G401 (cell line): ENCODE measurements at regions not wholly inside any gene's neighbourhood (a gene's known extent, or its start where the extent isn't known, plus 50 kb on each side); places are given as distances from the start of the nearest gene placed in this dataset.

Experiments used
- DNase-seq: peaks from one replicate; pipeline ENCODE4 v3.0.0-alpha.2; 2015; ENCODE audit warnings: low spot score
- in situ Hi-C: cut with HindIII; loops from 2 replicates; pipeline ENCODE4 v1.10.0; 2016; ENCODE audit warnings: low sequenced_read_pairs, mixed read lengths

GRCh38 chr6:23301556-23301955, 732.2 kb downstream of the HDGFL1 start:
- DNase-seq, result no peak
- in situ Hi-C loops, result no loop called here

DNA sequence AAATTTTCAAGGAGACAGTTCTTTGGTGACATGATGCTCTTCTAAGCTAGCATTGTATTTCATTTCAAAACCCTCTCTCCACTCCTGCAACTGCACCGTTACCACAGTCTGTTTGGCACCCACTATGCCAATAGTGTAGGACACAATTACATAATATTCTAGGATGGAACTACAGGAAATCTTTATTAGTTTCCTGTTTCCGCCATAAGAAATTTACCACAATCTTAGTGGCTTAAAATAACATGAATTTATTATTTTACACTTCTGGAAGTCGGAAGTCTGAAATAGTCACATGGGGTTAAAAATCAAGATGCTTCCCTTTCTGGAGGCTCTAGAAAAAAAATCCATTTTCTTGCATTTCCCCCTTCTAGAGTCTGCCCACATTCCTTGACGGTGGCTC, 733.1 kb downstream of the HDGFL1 start:
- no peak for DNase-seq
- in situ Hi-C loops, result no loop called here

- in situ Hi-C loops, result no loop called here
- DNase-seq, result no peak
These were observed 736.1 kb downstream of the HDGFL1 start for GRCh38 chr6:23305325-23305943.

DNA sequence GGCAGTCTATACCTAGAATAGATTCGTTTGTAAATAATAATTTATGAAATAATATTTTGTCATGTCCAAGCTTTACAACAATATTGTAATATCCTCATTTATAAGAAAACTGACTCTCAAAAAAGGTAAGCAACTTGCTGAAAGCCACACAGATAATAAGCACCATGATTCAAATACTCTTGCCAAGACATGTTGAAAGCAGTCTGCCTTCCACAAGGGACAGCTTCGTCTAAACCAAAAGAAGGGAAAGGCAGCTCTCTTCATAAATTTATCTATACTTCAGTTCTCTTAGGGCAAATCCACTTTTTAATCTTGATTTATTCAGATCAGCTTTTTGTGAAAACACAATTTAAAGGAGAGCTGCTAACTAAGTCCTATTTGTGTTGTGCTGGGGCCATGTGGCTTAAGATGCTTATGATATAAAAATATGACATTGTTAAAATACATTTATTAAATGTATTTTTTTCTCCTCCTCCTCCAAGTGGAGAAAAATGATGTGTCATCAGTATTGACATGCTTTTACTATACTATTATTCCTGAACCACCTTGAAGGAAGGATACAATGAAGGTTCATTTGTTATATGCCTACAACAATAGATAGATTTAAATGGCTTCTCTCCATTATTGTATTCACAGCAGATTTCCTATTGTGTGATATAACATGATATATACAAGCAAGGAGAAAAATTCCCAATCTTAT, 737.0 kb downstream of the HDGFL1 start:
- DNase-seq, result no peak
- in situ Hi-C loops, result no loop called here

GRCh38 chr6:23307516-23307915, 738.1 kb downstream of the HDGFL1 start:
- no peak for DNase-seq
- in situ Hi-C loops, result no loop called here

DNA sequence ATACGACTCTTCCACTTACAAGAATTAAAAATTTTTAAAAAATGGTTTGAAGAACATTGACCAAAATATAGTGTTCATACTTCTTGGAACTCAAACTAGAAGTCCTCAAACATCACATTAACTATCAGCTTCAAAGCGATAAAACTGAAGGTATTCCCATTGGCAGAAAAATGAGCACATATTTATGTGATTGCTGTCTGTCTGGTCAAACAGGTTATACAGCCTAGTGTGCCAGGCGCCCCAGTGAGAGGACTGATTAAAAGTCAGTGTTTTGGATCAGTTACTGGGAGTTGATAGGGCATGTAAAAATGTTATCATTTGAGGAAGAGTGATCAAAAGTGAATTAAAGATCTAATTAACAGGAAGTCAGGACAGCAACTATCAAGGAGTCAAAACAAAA, 738.8 kb downstream of the HDGFL1 start:
- DNase-seq, result no peak
- in situ Hi-C loops, result no loop called here

DNA sequence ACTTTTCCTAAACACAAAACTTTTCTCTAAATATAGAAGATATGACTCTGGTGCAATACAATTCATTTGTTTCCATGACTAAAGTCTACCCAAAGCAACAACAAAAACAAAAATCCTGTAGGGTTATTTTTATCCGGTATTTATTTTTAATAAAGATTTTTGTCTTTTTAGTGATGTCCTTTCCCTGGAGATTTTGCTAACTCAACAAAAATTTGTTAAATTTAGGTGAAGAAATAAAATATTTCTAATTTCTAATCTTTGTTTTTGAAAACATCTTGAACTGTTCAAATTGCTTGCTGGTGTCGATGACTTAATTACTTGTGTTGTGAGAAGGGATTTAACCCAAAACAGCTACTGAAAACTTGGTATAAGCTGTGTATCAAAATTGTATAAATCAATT, 741.8 kb downstream of the HDGFL1 start:
- in situ Hi-C loops, result no loop called here
- DNase-seq, result no peak

DNA sequence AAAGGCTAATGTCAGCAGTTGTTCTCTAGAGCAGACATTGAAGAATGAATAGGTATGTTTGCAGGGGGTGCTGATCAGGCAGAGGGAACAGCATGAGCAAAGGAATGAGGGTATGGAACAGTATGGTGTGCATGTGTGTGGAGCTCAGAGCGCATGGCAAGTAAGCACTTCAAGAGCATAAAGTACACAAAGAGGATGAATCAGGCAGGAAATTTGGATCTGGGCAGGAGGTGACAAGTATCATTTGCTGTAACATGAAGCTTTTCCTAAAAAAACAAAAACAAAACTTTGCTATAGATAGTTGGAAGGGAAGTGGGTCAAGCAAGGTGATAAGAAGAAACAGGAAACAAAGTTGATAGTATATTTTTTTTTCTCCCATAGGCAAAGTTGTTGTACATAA, 746.8 kb downstream of the HDGFL1 start:
- no peak for DNase-seq
- in situ Hi-C loops, result no loop called here

DNA sequence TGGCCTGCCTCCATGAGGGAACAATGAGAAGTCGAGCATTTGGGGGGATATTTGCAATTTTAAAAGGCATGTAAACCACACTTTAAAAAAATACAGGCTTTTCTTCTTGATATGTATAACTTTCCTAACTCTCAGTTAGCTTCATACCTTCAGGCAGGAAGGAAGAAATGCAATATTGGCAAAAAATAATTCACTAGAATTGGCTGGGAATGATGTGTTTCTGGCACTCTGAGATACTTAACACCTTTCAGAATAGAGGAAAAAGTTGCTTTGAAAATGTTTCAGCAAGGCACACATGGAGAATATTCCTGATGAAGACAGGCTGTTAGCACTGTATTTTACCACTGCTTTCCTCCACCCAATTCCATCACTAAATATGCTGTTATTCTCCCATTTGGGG, 747.6 kb downstream of the HDGFL1 start:
- in situ Hi-C loops, result no loop called here
- DNase-seq, result no peak

DNA sequence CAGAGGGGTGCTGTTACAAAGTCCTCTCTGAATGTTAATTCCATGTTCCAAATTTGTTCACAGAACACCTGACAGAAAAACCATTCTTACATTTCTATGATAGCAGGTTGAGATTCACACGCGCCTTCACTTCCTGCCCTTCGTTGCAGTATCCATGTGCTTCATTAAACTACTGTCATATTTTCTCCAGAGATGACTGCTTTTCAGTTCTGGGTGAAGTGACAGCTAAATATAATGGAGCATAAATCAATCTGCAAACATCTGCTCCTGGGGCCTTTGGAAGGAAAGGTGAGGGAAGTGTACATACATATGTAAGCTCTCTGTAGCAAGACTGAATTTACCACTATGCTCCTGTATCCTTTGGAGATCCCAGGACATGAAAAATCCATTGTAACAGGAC, 750.2 kb downstream of the HDGFL1 start:
- DNase-seq, result no peak
- in situ Hi-C loops, result no loop called here

- no peak for DNase-seq
- in situ Hi-C loops, result no loop called here
These were observed 751.2 kb downstream of the HDGFL1 start for GRCh38 chr6:23320471-23321015.

GRCh38 chr6:23323897-23324296, 754.5 kb downstream of the HDGFL1 start:
- in situ Hi-C loops, result no loop called here

GRCh38 chr6:23325065-23325464, 755.7 kb downstream of the HDGFL1 start:
- in situ Hi-C loops, result no loop called here
- no peak for DNase-seq

More at GRCh38 chr6:23323897-23324296, 754.5 kb downstream of the HDGFL1 start:
- DNase-seq, result no peak

DNA sequence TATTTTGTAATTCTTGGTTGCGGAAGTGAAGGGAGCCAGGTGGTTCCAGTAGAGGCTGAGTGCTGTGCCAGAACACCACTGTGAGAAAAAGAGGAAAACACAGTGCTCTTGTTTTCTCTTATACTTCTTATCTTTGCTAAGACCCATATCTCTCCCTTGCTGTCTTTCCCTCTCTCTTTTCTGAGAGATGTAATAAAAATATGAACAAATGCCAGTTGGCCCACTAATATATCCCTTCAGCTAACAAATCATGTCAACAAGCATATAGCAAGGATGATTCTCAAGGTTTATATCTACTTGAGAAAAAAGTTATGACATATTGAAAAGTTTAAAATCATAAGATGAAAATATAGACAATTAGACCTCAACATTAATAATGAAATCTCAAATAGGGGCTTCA, 758.3 kb downstream of the HDGFL1 start:
- peak; percentile 58 for DNase-seq
- in situ Hi-C loops, result no loop called here

DNA sequence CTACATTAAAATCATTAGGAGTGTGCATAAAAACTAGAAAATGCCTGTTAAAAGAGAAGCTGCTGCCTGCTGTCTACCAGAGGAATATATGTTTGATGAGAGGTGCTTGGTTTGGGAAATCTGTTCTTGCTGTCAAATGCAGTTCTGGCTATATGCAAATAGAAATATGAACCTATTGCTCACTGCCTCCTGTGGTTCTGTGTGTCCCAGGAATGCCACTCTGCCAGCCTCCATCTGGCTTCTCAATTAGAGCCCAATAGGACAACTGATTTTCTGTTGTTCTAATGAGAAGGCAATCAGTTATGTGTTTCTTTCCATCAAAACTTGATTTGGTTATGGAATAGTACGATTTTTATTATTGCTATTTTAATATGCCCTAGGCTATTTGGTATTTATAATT, 759.7 kb downstream of the HDGFL1 start:
- peak; percentile 81 for DNase-seq
- in situ Hi-C loops, result no loop called here

DNA sequence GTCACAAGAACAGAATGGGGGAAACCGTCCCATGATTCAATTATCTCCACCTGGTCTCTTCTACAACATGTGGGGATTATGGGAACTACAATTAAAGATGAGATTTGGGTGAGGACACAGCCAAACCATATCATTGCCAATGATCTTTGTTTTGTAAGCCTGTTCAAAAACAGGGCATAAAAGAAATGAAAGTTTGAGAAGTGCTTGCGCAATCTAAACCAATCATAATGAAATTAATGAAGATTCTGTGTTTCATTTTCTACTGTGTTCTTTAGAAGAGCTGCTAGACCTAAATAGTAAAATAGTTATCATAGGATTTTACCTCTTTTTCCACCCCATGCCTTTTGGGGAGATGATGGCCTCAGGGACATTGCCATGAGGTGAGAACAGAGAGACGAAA, 761.3 kb downstream of the HDGFL1 start:
- DNase-seq, result no peak
- in situ Hi-C loops, result no loop called here

DNA sequence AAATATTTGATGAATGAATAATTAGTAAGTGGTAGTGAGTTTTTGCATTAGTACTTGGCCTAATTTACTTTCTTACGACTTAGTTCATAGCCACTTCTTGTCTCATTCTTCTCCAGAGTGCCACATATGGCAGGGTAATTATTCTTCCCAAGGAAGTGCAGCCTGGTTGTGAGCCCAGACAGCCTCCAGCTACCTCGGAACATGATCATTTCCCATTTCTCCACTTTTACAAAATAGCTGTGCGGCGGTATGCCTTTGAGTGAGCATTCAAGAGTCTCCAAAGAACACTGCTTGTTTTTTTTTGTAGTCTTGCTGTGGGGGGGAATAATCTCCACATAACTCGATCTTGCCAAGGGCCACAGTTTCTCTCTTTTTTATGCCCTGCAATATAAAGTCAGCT, 765.0 kb downstream of the HDGFL1 start:
- no peak for DNase-seq
- in situ Hi-C loops, result no loop called here

- no peak for DNase-seq
- in situ Hi-C loops, result no loop called here
These were observed 766.5 kb downstream of the HDGFL1 start for GRCh38 chr6:23335894-23336293.

DNA sequence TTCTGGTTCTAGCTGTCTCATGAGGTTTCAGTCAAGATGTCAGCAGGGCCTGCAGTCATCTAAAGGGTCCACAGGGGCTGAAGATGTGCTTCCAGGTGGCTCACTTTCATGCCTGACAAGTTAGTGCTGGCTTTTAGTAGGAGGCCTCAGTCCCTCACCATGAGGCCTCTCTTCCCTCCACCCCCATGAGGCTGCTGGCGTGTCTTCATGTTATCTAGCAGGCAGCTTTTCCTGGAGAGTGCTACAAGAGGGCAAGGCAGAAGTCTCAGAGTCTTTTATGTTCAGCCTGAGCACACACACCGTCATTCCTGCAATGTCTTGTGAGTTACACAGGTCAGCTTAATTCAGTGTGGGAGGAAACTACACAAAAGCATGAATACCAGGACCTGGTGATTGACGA, 769.9 kb downstream of the HDGFL1 start:
- in situ Hi-C loops, result no loop called here
- no peak for DNase-seq

DNA sequence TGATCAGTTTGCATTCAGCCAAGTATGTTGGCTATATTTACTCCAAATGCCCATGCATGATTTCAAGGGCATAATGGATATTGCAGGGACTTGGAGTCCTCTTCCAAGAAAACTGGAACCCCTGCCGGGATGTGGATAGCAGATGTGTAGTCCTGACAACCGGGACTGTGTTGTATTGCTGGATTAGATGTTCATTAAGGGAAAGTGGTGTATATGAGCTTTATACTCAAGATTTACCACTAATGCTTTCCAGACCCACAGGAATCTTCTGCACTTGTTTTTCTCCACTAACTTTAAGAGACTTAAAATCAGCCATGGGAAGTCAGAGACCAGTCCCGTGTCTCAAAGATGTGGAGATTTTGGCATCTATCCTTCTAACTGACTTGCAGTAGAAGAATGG, 770.9 kb downstream of the HDGFL1 start:
- in situ Hi-C loops, result no loop called here
- DNase-seq, result no peak
